GM21619 (cell line): ENCODE measurements at regions not wholly inside any gene's neighbourhood (a gene's known extent, or its start where the extent isn't known, plus 50 kb on each side); places are given as distances from the start of the nearest gene placed in this dataset.
"Not testable (repeated sequence)": the region's sequence is repeated elsewhere in the genome, so short reads cannot be mapped to it uniquely, and the experiment has no call there.

Experiments used
- ATAC-seq: cut with Tn5 transposase; IDR thresholded peaks from one replicate; pipeline ENCODE4 v1.9.1; 2021; ENCODE audit not compliant: unreplicated experiment

DNA sequence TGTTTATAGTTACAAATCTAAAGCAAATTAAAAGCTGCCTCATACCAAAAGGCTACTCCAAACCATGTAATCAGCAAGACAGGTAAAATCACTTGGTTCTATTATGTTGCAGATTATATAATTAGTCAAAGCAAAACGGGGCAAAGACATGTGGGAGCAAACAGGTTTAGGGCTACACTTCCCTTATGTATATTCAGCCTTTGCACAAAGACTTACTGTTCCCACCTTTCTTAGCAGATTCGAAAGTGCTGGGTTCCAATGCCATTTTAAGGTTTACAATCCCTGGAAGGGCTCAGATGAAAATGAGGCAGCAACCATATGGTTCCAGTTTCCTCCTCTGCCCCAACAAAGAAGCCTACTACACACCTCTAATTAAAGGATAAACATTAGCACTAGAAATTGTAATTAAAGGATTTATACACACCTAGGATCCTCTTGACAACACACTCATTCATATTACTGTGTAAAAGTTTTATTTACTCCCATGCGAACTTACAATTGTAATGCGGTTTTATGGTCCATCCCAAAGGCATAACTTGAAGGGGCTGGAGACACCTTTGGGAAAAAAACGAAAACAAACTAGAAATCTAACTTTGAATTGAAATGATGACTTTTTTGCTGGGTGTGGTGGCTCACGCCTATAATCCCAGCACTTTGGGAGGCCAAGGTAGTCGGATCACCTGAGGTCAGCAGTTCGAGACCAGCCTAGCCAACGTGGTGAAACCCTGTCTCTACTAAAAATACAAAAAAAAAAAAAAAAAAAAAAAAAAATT lies 117.3 kb upstream of the PKN2 start:
- ATAC-seq, result no peak

DNA sequence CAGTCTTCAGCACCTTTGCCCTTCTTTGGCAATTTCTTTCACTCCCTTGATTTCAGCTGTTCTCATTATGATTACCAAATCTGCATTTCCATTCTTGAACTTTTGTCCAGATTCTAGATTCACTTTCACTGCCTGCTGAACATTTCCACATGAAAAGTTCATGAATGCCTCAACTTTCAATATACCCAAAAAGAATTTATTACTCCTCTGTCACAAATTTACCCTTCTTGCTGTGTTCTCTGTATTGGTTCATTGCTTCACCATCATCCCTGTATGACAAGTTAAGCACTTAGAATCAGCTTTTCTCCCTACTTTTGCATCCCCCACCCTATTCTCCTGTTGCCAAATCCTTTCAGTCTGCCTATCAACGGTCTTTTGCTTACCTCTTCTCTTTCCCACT lies 112.6 kb upstream of the PKN2 start:
- no peak for ATAC-seq

DNA sequence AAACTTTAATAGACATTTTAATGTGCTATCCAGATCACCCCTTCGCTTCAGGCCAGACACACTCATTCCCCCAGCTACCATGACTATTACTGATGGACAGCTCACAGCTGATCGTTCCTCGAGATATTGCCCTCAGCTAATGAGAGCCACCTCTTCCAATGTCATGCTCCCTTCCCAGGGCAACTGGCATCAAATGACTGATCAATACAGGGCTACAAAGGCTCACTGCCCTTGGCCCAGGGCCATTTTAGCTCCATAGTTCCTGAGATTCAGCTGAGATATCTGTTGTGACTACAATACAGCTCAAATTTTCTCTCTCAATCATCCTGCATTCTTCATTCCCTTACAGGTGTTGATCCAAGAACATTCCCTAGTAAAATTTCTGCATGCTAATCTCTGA lies 104.5 kb upstream of the PKN2 start:
- no peak for ATAC-seq

DNA sequence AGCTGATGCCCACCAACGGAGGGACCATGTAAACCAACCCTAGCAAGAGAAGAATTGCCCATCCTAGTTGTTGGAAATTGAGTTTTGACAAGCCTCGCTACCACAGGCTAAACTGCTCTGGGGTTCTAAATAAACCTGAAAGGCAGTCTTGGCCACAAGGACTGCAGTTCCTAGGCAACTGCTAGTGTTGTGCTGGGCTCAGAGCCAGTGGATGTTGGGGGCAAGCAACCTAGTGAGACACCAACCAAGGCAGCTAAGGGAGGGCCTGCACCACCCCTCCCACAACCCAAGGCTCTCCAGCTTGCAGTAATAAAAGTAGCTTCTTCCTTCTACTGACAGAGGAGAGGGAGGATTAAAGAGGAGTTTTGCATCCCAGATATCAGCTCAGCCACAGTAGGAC lies 102.4 kb upstream of the PKN2 start:
- no peak for ATAC-seq

DNA sequence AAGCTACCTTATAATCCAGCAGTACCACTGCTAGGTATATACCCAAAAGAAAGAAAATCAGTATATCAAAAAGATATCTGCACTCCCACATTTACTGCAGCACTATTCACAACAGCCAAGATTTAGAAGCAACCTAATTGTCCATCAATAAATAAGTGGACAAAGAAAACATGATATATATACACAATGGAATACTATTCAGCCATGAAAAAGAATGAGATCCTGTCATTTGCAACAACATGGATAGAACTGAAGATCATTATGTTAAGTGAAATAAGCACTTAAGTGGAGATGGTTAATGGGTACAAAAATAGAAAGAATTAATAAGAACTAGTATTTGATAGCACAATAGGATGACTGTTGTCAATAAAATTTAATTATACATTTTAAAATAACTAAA lies 90.7 kb upstream of the PKN2 start:
- ATAC-seq, result no peak

DNA sequence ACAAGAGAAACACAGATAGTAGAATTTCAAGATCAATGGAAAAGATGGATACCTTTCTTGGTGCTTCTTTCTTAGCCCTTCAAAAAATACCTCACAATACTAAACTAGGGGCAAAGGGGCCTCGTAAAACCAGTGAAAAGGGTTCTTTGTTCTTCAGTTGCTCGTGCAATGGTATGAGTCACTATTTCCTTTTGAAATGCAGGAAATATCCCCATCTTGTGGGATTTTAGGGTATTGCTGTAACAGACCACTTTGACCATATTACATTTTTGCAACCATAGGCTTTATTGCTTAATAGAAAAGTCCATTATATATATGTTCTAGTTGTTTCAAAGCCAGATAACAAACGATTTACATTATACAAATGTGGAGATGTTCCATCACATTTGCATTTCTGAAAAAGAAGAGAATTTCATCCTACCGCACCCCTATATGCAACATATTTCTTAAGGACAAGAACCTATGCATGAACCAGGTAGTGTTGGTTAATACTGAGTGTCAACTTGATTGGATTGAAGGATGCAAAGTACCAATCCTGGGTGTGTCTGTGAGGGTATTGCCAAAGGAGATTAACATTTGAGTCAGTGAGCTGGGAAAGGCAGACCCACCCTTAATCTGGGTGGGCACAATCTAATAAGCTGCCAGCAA lies 88.6 kb upstream of the PKN2 start:
- no peak for ATAC-seq

DNA sequence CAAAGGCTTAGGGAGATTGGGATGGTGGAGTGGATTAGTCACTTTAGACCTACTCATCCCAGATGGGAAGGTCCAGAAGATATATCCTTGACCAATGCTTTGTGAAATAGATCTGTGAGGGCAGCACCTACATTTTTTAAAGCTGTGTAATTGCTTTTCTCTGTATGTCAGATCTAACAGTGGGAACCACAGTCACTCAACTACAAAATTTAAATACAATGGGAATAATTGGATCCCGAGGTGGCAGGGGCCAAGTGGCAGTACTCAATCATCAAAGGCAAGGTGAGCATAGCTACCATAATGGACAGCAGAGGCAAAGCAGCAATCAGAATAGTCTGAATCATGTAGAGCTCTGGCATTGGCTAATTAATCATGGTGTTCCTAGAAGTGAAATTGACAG lies 86.1 kb upstream of the PKN2 start:
- not testable (repeated sequence) for ATAC-seq

DNA sequence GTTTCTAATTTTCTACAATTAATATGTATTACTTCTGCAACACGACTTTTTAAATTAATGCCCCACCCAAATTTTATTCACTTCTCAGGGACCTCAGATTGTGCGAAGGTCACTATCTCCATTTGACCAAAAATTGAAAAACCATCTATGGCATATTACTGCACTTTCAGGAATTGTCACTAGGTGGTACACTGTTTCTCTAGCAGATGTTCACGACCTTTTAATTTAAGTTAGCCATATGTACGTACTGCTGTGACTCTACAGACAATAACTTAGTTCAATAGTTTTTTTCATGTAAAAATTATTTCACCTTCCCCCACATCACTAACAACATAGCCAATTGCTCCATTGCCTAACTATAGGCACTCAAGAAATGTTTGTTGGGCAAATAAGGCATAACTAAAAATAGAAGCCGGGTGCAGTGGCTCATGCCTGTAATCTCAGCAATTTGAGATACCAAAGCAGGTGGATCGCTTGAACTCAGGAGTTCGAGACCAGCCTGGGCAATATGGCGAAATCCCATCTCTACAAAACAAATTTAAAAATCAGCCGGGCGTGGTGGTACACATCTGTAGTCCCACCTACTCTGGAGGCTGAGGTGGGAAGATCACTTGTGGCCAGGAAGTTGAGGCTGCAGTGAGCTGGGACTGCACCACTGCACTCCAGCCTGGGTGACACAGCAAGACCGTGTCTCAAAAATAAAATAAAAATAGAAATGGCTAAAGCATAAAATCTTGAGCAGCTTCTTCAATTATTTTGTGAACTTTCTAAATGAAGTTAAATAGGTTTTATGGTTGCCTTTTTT lies 75.7 kb upstream of the PKN2 start:
- ATAC-seq, result peak; percentile 89

DNA sequence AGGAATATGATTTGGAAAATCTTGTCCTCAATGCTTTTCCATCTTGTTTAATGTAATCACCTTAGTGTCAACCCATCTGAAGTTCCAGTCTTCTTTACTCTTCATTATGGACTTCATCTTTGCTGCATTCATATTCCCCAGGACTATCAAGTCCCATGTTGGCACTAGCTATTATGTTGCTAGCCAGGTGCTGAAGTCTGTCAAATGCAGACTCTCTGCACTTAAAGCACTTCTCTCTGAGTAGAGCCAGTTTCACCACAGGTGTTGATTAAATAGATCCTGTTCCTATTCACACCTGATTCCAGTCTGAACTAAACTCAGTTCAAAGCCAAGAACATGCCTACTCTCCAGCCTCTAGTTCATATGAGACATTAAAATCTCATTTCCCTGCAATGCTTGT lies 75.0 kb upstream of the PKN2 start:
- ATAC-seq, result no peak

DNA sequence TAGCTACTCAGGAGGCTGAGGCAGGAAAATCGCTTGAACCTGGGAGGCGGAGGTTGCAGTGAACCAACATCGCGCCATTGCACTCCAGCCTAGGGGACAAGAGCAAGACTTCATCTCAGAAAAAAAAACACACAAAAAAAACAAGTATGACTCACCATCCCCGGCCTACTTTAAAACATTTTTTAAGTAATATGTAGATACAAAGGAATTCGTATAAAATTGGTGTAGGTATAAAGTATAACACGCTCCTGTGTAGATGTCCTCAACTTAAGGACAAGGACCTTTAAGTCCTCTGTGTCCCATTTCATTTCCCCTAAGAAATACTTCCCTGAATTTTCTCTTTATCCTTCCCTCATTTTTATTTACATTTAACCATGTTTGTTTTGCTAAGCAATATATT lies 73.4 kb upstream of the PKN2 start:
- no peak for ATAC-seq

DNA sequence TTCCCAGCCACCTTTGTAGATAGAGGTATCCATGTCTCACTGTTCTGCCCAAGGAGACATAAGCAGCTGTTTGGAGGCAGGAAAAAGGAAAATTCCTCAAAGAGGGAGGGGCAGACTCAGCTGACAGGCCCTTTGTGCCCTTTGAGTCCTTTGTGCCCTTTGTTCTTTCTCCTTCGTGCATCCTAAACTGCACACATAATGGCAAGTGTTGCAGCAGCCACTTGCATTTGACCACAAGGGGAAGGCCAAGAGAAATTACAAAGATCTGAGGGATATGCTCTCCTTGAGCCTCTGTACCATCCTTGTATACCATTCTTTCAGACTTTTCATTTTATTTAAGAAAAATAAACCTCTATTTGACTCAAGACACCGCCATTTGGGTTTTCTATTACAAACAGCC lies 71.8 kb upstream of the PKN2 start:
- ATAC-seq, result no peak

DNA sequence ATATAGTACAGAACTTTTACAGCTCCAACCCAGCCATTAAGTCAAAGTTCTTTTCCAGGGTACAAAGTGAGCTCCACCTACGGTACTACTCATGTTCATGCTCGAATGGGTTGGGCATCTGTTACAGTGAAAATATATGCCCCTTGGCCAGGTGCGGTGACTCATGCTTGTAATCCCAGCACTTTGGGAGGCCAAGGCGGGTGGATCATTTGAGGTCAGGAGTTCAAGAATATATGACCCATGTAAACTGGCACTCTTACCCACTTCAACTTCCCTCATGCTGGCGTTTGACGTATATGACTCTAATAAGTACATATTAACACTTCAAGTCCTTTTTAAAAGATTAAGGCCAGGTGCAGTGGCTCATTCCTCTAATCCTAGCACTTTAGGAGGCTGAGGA lies 71.3 kb upstream of the PKN2 start:
- no peak for ATAC-seq

DNA sequence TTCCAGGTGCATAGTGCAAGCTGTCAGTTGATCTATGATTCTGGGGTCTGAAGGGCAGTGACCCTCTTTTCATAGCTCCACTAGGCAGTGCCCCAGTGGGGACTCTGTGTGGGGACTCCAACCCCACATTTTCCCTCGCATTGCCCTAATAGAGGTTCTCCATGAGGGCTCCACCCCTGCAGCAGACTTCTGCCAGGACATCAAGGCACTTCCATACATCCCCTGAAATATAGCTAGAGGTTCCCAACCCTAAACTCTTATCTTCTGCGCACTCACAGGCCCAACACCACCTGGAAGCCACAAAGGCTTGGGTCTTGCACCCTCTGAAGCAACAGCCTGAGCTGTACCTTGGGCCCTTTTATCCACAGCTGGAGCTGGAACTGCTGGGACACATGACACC lies 65.7 kb upstream of the PKN2 start:
- no peak for ATAC-seq

DNA sequence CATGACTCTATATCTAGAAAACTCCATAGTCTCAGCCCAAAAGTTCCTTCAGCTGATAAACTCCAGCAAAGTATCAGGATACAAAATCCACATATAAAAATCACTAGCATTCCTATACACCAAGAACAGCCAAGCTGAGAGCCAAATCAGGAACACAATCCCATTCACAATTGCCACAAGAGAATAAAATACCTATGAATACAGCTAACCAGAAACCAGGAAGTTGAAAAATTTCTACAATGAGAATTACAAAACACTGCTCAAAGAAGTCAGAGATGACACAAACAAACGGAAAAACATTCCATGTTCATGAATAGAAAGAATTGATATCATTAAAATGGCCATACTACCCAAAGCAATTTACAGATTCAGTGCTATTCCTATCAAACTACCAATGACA lies 61.0 kb upstream of the PKN2 start:
- not testable (repeated sequence) for ATAC-seq
